Calu3 (cell line): ENCODE measurements at regions not wholly inside any gene's neighbourhood (a gene's known extent, or its start where the extent isn't known, plus 50 kb on each side); places are given as distances from the start of the nearest gene placed in this dataset.

ENCODE experiments used
- BruUV-seq: library from RNA; stranded (reverse); fragments of 400-500 nt; replicated peaks from 2 replicates; lab custom pipeline; 2021; lab: Mats Ljungman, UMichigan
- CTCF ChIA-PET: fragments of 300-600 bp; sonication (Branson Sonifier 250); formaldehyde crosslinking; loops from one replicate; lab custom pipeline; 2022; ENCODE audit warnings: antibody characterized with exemption; lab: Charles Lee
- DNase-seq: peaks from one replicate; pipeline ENCODE4 v3.0.0; 2022
- H3K27ac Mint-ChIP-seq: one replicate; pipeline ENCODE4 v1.8.0; 2022; ENCODE audit warnings: mixed read lengths; ENCODE audit not compliant: unreplicated experiment
- H3K27me3 Mint-ChIP-seq: one replicate; pipeline ENCODE4 v1.8.0; 2022; ENCODE audit warnings: mixed read lengths; ENCODE audit not compliant: unreplicated experiment
- H3K36me3 Mint-ChIP-seq: one replicate; pipeline ENCODE4 v1.8.0; 2022; ENCODE audit warnings: mild to moderate bottlenecking, moderate library complexity, mixed read lengths; ENCODE audit not compliant: insufficient read depth, unreplicated experiment
- H3K4me1 Mint-ChIP-seq: one replicate; pipeline ENCODE4 v1.8.0; 2022; ENCODE audit warnings: mild to moderate bottlenecking, low read depth, mixed read lengths; ENCODE audit not compliant: unreplicated experiment
- H3K4me3 Mint-ChIP-seq: one replicate; pipeline ENCODE4 v1.8.0; 2022; ENCODE audit warnings: mild to moderate bottlenecking, low read depth, moderate library complexity, mixed read lengths; ENCODE audit not compliant: unreplicated experiment
- H3K9me3 Mint-ChIP-seq: one replicate; pipeline ENCODE4 v1.8.0; 2022; ENCODE audit warnings: low read depth, mixed read lengths; ENCODE audit not compliant: unreplicated experiment
- CTCF ChIP-seq: fragments of 200-600 bp; IDR thresholded peaks from one replicate; pipeline ENCODE4 v1.8.0; 2022; ENCODE audit warnings: antibody characterized with exemption; ENCODE audit not compliant: unreplicated experiment
- intact Hi-C: fragments of 100-400 bp; cut with micrococcal nuclease; formaldehyde crosslinking; loops from one replicate; pipeline ENCODE4 v1.10.0; 2022; ENCODE audit not compliant: unreplicated experiment

DNA sequence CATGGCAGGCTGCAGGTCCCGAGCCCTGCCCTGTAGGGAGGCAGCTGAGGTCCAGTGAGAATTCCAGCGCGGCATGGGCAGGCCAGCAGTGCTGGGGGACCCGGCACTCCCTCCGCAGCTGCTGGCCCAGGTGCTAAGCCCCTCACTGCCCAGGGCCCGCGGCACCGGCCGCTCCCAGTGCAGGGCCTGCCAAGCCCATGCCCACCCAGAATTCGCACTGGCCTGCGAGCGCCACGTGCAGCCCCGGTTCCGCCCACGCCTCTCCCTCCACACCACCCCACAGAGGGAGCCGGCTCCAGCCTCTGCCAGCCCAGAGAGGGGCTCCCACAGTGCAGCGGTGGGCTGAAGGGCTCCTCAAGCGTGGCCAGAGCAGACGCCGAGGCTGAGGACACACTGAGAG lies 158.5 kb upstream of the ACVR2A start:
- intact Hi-C loops = no loop called here
- no peak overlapping the region for H3K4me3 Mint-ChIP-seq
- no peak overlapping the region for H3K27ac Mint-ChIP-seq
- no peaks in the 10 kb centered on the region for H3K36me3 Mint-ChIP-seq
- no peaks in the 10 kb centered on the region for H3K27me3 Mint-ChIP-seq
- no peaks in the 10 kb centered on the region for H3K4me1 Mint-ChIP-seq
- no peak for TF ChIP-seq CTCF
- BruUV-seq = no TSS peak
- peaks cover 2% of the 10 kb centered on the region for H3K9me3 Mint-ChIP-seq
- CTCF ChIA-PET = no interaction called here
- DNase-seq = no peak

DNA sequence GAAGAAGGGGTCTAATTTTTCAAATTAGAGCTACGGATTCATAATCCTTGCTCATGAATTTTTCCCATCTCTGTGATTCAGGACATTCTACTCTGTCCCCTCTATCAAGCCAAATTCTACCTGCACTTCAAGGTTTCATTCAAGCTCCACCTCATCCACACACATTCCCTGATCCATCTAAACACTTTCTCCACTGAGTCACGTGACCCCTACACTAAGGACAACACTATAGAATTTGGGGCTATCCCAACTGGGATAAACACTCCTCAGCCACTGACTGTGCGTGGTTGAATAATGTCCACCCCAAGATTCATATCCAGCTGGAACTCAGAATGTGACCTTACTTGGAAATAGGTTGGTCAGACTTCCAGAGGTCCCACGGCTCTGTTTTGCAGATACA lies 159.9 kb upstream of the ACVR2A start:
- no peak overlapping the region for H3K27ac Mint-ChIP-seq

DNA sequence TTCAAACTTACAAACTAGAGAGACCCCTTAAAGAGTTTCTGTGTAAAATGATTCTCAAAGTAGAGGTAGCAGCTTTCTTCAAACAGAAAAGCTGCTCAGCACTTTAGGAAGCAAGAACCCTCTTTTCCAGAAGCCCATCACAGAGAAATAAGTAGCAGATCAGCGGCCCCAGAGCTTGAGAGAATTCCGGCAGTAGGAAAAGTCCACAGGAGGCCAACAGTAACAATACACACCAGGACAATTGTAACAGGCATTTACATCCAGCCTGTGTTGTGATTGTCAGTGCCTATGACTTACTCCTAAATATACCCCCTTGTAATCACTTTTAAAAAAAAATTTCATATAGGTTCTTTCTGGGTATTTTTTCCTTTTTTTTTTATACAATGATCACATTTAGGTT lies 161.4 kb upstream of the ACVR2A start:
- Mint-ChIP-seq H3K36me3 (no peaks in the 10 kb centered on the region), H3K27ac (no peak overlapping the region), H3K4me1 (no peaks in the 10 kb centered on the region), H3K9me3 (peaks cover 2% of the 10 kb centered on the region), H3K27me3 (no peaks in the 10 kb centered on the region), H3K4me3 (no peak overlapping the region)
- CTCF ChIA-PET = no interaction called here
- DNase-seq = no peak
- intact Hi-C loops = no loop called here
- TF ChIP-seq CTCF = no peak
- no TSS peak for BruUV-seq

More for the DNA sequence above, 159.9 kb upstream of the ACVR2A start:
- TF ChIP-seq CTCF = no peak
- Mint-ChIP-seq H3K4me1 (no peaks in the 10 kb centered on the region), H3K9me3 (peaks cover 2% of the 10 kb centered on the region), H3K27me3 (no peaks in the 10 kb centered on the region), H3K36me3 (no peaks in the 10 kb centered on the region), H3K4me3 (no peak overlapping the region)
- intact Hi-C loops = no loop called here
- CTCF ChIA-PET = interaction anchor here (1.2 kb wide), 1 partner anchor 10 kb away, joined by 3 read pairs; no protein-coding TSS in a partner anchor
- BruUV-seq = no TSS peak
- DNase-seq = no peak

GRCh38 chr2:147681093-147681492 lies 163.7 kb upstream of the ACVR2A start:
- no peak for TF ChIP-seq CTCF
- Mint-ChIP-seq H3K36me3 (no peaks in the 10 kb centered on the region), H3K4me1 (no peaks in the 10 kb centered on the region), H3K9me3 (no peaks in the 10 kb centered on the region), H3K27ac (no peak overlapping the region), H3K27me3 (no peaks in the 10 kb centered on the region), H3K4me3 (no peak overlapping the region)
- no peak for DNase-seq
- BruUV-seq = no TSS peak
- intact Hi-C loops = no loop called here
- CTCF ChIA-PET = no interaction called here
